Tibial nerve (tissue), 4 donors: ENCODE measurements at regions not wholly inside any gene's neighbourhood (a gene's known extent, or its start where the extent isn't known, plus 50 kb on each side); places are given as distances from the start of the nearest gene placed in this dataset.

Experiments used
- DNase-seq, 2 donors: peaks; one replicate each; pipeline ENCODE4 v3.0.0-alpha.2; 2019; ENCODE audit warnings: low spot score in 2 of 2
- H3K27ac ChIP-seq, 4 donors: fragments of 200-600 bp; sonication (generic) in 3 of 4; one replicate each; pipeline ENCODE4 v1.5.1; 2017 to 2019; ENCODE audit warnings: mild to moderate bottlenecking in 1 of 4
- H3K27me3 ChIP-seq, 2 donors: fragments of 200-600 bp; sonication (generic) in 1 of 2; one replicate each; pipeline versions ENCODE4 v1.5.1 to v1.6.0; 2017 to 2019
- H3K36me3 ChIP-seq, 3 donors: fragments of 200-600 bp; sonication (generic); one replicate each; pipeline ENCODE4 v1.5.1; 2018 to 2019
- H3K4me1 ChIP-seq, 4 donors: fragments of 200-600 bp; sonication (generic) in 3 of 4; one replicate each; pipeline ENCODE4 v1.5.1; 2017 to 2019
- H3K4me3 ChIP-seq, 4 donors: fragments of 200-600 bp; sonication (generic) in 3 of 4; one replicate each; pipeline ENCODE4 v1.5.1; 2017 to 2019; ENCODE audit warnings: mild to moderate bottlenecking in 1 of 4, moderate library complexity in 1 of 4
- H3K9me3 ChIP-seq, 4 donors: fragments of 200-600 bp; sonication (generic) in 3 of 4; one replicate each; pipeline ENCODE4 v1.5.1; 2017 to 2019
- EP300 ChIP-seq, 2 donors: sonication (generic); formaldehyde crosslinking; IDR thresholded peaks; one replicate each; pipeline ENCODE4 v1.6.1; 2017; ENCODE audit warnings: antibody characterized with exemption in 2 of 2, mild to moderate bottlenecking in 1 of 2
- POLR2A ChIP-seq, 2 donors: fragments of 450-650 bp; IDR thresholded peaks; one replicate each; pipeline ENCODE4 v1.6.1; 2017; ENCODE audit warnings: antibody characterized with exemption in 2 of 2, mild to moderate bottlenecking in 2 of 2, moderate library complexity in 2 of 2
- WGBS, 2 donors: methylation state at CpG; one replicate each; pipeline ENCODE4 v1.1.5; 2018; 5-methylcytosine and 5-hydroxymethylcytosine counted together
- TF ChIP-seq, protein P1 (sequence below), 5 experiments: fragments of 200-600 bp in 3 of 5; fragments of 450-650 bp in 2 of 5; sonication (generic) in 3 of 5; IDR thresholded peaks; one replicate each; pipeline ENCODE4 v1.5.1; 2016 to 2019; ENCODE audit warnings: antibody characterized with exemption in 5 of 5, mild to moderate bottlenecking in 3 of 5, moderate library complexity in 2 of 5

GRCh38 chr4:38509551-38509950 is 154.4 kb upstream of the KLF3 start:
- Histone ChIP-seq H3K36me3 (no peaks in the 10 kb centered on the region), H3K27ac (no peak overlapping the region), H3K4me3 (no peak overlapping the region), H3K27me3 (no peaks in the 10 kb centered on the region), H3K4me1 (no peaks in the 10 kb centered on the region), H3K9me3 (no peaks in the 10 kb centered on the region)
- no peak for TF ChIP-seq POLR2A (IDR thresholded peaks at IDR 0.05)
- TF ChIP-seq EP300 (IDR thresholded peaks at IDR 0.05), result no peak
- TF ChIP-seq, protein P1, sequence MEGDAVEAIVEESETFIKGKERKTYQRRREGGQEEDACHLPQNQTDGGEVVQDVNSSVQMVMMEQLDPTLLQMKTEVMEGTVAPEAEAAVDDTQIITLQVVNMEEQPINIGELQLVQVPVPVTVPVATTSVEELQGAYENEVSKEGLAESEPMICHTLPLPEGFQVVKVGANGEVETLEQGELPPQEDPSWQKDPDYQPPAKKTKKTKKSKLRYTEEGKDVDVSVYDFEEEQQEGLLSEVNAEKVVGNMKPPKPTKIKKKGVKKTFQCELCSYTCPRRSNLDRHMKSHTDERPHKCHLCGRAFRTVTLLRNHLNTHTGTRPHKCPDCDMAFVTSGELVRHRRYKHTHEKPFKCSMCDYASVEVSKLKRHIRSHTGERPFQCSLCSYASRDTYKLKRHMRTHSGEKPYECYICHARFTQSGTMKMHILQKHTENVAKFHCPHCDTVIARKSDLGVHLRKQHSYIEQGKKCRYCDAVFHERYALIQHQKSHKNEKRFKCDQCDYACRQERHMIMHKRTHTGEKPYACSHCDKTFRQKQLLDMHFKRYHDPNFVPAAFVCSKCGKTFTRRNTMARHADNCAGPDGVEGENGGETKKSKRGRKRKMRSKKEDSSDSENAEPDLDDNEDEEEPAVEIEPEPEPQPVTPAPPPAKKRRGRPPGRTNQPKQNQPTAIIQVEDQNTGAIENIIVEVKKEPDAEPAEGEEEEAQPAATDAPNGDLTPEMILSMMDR (IDR thresholded peaks at IDR 0.05), result no peak
- no peak for DNase-seq
- 80 to 86% methylated on average over 5 of the region's 5 CpGs for WGBS, 2 donors

- Histone ChIP-seq H3K27me3 (no peaks in the 10 kb centered on the region), H3K4me1 (no peaks in the 10 kb centered on the region), H3K36me3 (no peaks in the 10 kb centered on the region), H3K27ac (no peak overlapping the region), H3K9me3 (no peaks in the 10 kb centered on the region), H3K4me3 (no peak overlapping the region)
- DNase-seq, result no peak
- WGBS, 2 donors, result 80 to 81% methylated on average over 2 of the region's 2 CpGs
- TF ChIP-seq POLR2A (IDR thresholded peaks at IDR 0.05) (no peak), EP300 (IDR thresholded peaks at IDR 0.05) (no peak)
- TF ChIP-seq, protein P1 (IDR thresholded peaks at IDR 0.05), result no peak
Observed at GRCh38 chr4:38510201-38510600, 153.8 kb upstream of the KLF3 start.

DNA sequence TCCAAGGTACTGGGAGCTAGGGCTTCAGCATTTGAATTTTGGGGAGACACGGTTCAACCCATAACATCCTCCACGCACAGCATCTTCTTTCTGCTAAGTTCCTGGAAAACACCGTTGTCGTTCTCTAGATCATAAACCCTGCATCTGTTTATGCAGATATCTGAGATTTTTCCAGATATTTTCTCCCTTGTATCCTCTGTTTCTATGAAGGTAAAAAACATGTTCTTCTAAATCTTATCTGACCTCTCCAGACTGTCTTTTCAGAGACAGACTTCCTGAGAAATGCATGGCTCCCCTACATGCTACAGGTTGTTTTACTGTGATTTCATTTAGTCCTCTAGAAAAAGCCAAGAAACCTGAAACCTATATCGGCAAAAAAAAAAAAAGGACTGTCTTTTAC is 152.3 kb upstream of the KLF3 start:
- 81 to 92% methylated on average over 5 of the region's 5 CpGs for WGBS, 2 donors
- Histone ChIP-seq H3K36me3 (no peaks in the 10 kb centered on the region), H3K27ac (no peak overlapping the region), H3K4me1 (no peaks in the 10 kb centered on the region), H3K9me3 (no peaks in the 10 kb centered on the region), H3K4me3 (no peak overlapping the region), H3K27me3 (no peaks in the 10 kb centered on the region)
- DNase-seq, result no peak
- TF ChIP-seq, protein P1 (IDR thresholded peaks at IDR 0.05), result no peak
- TF ChIP-seq POLR2A (IDR thresholded peaks at IDR 0.05), result no peak
- no peak for TF ChIP-seq EP300 (IDR thresholded peaks at IDR 0.05)

DNA sequence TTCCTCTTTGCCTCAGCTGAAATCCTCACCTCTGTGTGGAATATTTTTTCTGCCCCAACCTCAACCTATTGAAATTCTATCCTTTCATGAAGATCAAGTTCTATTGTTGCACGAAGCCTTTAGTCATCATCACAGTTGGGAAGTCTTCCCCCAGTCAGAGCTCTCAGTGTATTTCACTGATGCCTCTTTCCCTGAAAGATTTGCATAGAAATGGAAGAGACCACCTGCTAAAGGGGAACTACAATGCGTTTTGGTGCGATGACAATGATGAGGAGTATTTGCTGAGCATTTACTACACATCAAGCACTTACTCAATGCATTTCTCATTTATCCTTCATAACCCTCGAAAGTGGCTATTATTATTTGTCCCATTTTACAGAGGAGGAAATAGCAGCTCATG is 151.2 kb upstream of the KLF3 start:
- Histone ChIP-seq H3K27me3 (no peaks in the 10 kb centered on the region), H3K4me3 (no peak overlapping the region), H3K36me3 (no peaks in the 10 kb centered on the region), H3K9me3 (no peaks in the 10 kb centered on the region), H3K4me1 (no peaks in the 10 kb centered on the region), H3K27ac (no peak overlapping the region)
- TF ChIP-seq POLR2A (IDR thresholded peaks at IDR 0.05) (no peak), EP300 (IDR thresholded peaks at IDR 0.05) (no peak)
- TF ChIP-seq, protein P1 (IDR thresholded peaks at IDR 0.05), result no peak
- DNase-seq, result no peak
- WGBS, 2 donors, result 63 to 72% methylated on average over 4 of the region's 4 CpGs

DNA sequence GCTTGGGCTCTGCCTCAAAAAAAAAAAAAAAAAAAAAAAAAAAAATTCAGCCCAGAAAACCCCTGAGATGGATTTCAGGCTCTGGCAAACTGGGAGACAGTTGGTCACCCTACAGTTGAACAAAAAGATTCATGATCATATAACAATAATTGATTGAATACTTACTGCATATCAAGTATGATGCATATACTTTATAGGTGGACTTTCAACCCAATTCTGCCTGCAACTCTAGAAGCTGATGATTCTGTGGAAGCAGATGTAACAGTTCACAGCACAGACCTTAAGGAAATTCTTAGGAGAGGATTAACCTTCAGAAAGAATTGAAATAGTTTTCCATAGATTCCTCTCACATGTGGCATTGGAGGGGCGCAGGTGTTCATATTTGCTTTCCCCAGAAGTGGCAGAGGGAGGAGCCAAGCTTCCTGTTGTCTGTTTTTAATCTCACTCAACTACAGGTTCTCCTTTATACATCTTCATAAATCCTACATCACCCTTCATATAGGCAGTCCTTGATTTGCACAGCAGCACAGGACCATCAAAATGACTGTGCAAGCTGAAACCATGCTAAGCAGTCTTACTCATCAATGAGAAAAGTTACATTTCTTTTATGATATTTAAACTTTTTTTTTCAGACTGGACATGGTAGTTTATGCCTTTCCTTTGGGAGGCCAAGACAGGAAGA is 149.4 kb upstream of the KLF3 start:
- H3K4me3 ChIP-seq, result no peak overlapping the region
- WGBS, 2 donors, result 95 to 100% methylated on average over 1 of the region's 1 CpG
- H3K27ac ChIP-seq, result no peak overlapping the region
- TF ChIP-seq, protein P1 (IDR thresholded peaks at IDR 0.05), result no peak
- TF ChIP-seq POLR2A (IDR thresholded peaks at IDR 0.05) (no peak), EP300 (IDR thresholded peaks at IDR 0.05) (no peak)
- no peaks in the 10 kb centered on the region for H3K4me1 ChIP-seq
- H3K27me3 ChIP-seq, result no peaks in the 10 kb centered on the region
- no peaks in the 10 kb centered on the region for H3K9me3 ChIP-seq
- H3K36me3 ChIP-seq, result no peaks in the 10 kb centered on the region
- DNase-seq, result no peak
